A204.1 (cell line): ENCODE measurements at regions not wholly inside any gene's neighbourhood (a gene's known extent, or its start where the extent isn't known, plus 50 kb on each side); places are given as distances from the start of the nearest gene placed in this dataset.
"Not testable (repeated sequence)": the region's sequence is repeated elsewhere in the genome, so short reads cannot be mapped to it uniquely, and the experiment has no call there.

Experiments
- FAIRE-seq: peaks from 2 replicates; lab custom pipeline; 2012; peaks lifted over from hg19 to GRCh38; lab: Jason Lieb, UNC

DNA sequence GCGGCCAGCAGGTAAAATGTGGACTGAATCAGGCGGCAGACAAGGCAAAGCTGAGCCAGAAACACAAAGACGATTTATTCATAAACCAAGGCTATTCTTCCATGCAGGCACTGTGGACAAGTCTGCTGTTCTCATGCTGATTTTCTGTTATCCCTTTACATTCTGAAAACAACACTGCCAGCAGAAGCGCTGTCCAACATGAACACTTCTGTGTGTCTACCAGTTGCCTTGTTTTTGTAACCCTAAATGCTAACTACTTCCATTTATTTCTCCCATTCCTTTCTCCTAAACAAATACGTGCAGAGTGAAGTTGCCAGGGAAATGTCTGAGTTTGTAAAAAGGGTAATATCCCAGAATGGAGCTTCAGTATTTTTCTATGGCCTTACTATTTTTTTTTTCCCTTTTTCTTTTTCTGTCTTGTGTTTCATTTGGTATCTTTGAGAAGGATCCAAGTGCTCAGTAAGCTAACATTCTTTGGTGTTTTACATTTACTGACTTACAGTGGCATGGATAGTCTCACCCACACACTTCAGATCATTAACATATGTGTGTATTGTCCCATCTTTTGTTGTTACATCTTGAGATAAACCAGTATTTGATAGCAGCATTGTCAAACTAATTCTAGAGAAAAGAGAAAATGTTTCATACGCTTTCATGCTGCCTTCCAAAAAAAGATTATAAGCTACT is 1308.9 kb upstream of the MAP3K7 start:
- FAIRE-seq = no peak

DNA sequence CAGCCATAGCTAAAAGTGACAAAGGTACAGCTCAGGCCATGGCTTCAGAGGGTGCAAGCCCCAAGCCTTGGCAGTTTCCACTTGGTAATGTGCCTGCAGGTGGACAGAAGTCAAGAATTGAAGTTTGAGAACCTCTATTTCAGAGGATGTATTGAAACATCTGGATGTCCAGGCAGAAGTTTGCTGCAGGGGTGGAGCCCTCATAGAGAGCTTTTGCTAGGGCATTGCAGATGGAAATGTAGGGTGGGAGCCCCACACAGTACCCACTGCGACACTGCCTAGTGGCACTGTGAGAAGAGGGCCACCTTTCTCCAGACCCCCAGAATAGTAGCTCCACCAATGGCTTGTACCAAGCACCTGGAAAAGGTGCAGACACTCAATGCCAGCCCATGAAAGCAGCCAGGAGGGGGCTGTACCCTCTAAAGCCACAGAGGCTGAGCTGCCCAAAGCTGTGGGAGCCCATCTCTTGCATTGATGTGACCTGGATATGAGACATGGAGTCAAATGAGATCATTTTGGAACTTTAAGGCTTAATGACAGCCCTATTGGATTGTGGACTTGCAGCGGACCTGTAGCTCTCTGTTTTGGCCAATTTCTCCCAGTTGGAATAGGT is 1299.4 kb upstream of the MAP3K7 start:
- no peak for FAIRE-seq

DNA sequence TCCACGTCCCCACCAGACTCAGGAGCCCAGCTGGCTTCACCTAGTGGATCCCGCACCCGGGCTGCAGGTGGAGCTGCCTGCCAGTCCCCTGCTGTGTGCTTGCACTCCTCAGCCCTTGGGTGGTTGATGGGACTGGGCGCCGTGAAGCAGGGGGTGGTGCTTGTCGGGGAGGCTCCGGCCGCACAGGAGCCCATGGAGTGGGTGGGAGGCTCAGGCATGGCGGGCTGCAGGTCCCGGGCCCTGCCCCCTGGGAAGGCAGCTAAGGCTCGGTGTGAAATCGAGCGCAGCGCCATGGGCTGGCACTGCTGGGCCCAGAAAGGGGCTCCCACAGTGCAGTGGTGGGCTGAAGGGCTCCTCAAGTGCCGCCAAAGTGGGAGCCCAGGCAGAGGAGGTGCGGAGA is 1294.9 kb upstream of the MAP3K7 start:
- FAIRE-seq = not testable (repeated sequence)

DNA sequence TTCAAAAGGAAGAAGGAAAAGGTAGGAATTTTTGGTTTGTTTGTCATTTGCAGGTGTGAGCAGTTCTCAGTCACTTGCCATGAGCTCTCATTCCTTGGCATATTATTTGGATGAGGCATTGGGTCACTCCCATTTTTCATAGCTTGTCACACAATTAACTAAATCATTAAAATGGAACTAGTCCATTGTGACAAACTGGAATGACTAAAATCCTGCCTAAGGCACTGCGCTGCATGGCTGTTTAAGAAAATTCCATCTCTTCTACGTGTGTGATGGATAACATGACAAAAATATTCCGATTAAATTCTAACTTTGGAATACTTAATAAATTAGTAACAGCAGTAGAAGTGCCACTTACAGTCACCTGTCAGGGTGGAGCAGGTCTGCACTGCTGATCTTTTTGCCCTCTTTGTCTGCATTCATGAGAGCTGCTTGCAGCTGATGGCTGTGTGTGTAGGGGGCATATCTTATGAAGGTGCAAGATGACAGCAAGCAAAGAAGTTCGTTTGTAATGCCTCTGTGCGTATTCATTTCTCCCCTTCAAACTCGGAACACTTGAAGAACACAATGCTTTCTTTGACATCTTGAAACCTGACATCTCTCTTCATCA is 1292.6 kb upstream of the MAP3K7 start:
- FAIRE-seq = no peak

DNA sequence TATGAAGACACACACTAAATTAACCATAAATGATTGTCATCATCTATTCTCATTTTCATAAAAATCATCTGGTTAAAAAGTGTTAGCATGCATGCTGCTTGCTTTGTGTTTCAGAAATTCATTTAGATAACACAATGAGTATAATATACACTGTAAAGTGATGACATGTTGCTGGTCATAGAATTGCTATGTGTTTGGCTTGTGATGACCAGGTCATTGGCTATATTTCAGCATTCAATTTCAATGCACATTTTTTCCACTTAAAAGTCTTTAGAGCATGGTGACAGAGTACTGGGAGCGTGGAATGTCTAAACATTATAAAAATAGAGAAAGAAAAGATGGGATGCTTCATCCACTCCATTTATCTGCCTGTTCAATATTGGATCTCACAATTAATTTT is 1291.1 kb upstream of the MAP3K7 start:
- no peak for FAIRE-seq

DNA sequence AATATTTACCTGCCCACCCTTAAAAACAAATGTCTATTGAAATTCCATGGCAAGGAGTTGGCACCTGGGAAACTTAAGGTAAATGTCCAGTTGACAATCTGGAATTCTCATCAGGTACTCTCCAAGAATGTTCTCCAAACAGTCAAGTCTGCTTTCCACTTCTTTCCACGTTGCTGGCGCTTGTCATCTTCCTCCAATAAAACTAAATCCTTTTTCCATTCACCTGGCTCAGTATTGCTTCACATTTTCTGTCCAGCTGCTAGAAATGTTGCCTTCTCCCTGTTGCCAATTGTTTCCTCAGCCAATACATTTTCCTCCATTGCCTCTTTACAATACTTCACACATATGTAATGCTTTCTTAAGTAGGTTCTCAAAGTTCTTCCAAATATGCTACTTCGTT is 1288.1 kb upstream of the MAP3K7 start:
- no peak for FAIRE-seq

DNA sequence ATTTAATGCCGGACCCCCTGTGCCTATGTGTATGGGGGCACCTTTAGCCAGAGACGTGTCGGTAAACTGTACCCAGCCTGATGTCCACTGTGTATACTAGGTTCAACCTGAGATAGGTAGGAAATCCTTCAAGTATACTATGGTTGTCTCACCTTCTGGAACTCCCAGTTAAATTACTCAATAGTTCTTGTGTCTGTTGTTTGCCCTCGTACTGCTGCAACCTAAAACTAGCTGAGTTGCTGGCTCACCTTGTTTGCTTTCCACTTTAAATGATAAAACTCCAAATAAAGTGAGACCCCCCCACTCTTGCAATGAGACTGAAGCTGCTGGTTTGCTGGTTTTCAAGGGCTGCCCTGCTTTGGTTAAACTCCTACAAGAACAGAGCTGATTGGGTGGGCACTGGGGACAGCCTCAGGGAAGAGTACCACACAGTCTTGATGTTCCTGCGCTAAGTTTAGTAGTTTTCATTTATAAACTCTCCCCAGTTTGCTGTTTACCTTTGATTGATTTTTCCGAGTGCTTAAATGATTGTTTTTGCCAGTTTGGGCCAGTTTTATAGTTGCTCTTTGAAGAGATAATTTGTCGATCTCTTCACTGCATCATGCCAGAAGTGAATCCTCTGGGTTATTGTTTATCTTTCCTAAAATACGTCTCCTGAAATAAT is 1281.8 kb upstream of the MAP3K7 start:
- FAIRE-seq = no peak

DNA sequence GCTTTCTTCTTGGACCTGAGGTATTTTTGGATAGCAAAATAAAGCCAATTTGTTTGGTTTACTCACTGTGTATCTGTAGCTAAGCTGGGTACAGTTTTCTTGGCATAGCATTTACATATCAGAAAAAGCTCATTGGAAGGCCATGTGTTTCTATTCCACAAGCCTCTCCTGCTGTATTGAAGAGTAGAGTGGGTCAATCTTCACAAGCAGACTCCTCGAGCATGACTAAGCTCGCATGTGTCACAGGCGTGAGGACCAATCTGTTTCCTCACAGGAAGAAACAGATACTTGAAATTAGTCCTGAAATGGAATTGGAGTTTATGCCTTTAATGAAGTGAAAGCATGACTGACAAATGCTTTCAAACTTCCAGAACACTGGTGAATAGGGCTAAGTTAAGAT is 1279.0 kb upstream of the MAP3K7 start:
- FAIRE-seq = no peak

DNA sequence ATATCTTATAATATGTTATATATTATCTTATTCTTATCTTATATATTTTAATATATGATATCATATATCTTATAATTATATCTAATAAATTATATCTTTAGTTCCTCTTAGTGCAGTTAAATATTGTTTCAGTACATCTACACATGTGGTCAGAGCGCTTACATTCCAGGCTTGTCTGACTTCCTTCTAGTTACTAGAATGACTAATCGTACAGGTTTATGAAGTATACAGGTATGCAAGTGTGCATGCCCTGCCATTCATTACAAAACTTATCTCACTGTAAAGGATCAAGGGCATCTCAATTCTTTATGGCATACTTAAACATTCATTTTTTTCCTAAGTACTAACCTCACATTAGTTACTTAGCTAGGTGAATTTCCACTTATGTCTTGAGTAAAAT is 1278.0 kb upstream of the MAP3K7 start:
- no peak for FAIRE-seq

DNA sequence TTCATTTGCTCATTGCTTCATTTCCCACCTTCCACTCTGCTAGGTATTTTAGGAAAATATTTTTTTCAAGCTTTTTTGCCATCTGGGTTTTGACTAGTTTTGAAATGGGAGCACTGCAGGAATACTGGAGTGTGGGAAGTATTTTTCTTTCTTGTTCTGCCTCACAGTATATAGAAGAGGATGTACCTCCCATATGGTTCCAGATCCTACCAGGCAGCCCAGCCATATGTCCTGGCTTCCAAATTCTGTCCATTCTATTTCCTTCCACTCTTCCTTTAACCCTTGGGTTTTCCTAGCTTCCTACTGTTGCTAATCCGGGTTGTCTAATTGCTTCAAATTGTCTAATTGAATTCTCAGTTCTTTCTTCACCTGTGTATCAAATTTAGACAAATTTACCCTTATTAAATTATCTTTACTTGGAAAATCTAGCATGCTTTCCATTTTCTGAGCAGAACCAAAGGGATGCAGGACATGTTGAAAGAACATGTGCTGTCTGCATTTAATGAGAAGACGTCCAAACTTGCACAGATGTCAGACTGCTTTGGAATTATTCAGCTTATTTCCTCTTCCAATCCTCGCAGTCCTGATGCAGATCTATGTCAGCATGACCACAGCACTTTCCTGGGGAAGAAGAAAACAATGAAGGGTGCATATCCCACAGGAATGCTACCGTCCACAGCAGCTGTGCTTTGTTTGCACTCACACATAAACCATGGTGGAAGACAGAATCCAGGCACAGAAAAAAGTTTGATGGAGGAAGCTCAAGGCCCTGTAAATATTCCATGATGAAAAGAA is 1273.9 kb upstream of the MAP3K7 start:
- FAIRE-seq = no peak

DNA sequence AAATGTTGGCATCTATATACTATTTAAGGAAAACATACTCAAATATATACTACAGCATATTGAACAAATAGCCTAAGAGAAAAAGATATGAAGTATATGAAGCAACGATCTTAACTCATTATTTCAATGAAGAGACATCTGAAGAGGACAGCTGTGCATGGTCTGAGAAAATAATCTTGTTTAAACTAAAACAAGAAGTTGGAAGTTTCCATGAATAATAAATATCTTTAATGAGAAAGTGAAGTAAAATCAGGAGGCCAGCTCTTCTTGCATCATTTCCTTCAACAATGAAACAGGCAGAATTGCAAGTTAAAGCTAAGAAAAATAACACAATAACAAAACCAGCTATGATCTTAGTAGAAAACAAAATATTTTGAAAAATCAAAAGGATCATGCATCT is 1265.4 kb upstream of the MAP3K7 start:
- no peak for FAIRE-seq

DNA sequence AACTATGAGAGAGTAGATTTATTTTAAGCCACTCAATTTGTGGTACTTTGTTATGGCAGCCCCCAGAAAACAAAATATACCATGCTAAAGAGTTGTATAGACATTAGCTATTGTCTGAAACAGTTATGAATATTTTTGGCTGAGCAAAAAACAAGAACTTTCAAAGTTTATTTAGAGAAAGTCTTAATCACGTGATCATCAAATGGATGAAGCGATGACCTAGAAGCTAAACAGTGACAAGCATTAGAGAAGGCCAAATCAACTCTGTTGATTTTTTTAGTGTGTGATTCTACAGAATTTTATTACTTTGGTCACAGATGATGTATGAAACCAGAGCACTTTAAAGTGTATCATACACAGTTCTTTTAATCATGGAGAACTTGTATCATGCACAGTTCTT is 1247.9 kb upstream of the MAP3K7 start:
- FAIRE-seq = no peak

DNA sequence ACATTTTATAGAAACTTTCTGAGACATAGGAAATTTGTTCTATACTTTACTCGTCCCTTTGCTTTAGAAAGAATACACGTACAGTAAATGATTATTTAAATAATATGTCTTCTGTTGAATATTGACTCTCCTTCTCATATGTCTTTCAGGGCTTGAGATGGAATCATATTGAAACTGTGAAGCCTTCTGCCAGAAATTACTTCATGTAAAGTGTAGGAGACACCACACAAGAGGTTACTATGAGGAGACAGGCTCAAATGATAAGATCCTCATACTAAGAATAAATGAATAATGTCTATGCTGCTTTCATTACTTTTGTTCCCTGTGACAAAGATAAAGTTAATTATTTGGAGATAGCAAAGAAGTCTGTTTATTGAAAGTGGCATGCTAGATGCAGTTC is 1240.3 kb upstream of the MAP3K7 start:
- no peak for FAIRE-seq

DNA sequence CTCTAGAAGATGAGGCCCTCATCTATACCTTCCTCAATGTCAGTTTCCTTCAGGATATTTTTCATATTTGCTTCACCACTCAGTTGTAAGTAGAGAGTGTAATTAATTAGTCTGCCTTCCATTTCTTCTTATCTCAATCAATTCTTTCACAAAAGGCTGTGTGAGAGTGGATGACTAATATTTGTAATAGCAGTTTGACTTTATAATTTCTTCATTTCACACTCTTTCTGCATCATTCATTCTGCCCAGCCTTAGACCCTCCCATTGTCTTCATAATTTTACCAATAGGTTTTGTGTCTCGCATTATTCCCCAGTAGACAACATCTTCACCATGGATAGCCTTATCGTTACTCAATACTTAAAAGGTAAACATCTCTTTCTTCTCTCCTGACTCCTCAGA is 1239.3 kb upstream of the MAP3K7 start:
- FAIRE-seq = no peak

DNA sequence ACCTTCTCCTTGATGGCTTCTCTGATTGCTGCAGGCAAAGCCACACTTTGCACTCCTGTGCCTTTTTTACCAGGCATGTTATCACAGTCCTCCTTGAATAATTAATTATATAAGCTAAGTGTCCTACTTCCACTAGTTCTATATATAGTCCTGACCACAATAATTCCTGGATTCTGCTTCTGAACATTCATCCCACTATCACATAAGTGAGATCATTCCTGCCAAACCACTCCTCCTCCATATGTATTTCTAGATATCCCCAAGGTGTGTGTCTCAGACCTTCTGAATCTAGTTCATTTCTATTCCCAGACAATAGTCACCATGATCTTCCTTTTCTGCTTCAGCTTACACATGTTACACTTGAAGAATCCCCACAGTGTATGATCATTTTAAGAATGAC is 1237.5 kb upstream of the MAP3K7 start:
- FAIRE-seq = no peak

DNA sequence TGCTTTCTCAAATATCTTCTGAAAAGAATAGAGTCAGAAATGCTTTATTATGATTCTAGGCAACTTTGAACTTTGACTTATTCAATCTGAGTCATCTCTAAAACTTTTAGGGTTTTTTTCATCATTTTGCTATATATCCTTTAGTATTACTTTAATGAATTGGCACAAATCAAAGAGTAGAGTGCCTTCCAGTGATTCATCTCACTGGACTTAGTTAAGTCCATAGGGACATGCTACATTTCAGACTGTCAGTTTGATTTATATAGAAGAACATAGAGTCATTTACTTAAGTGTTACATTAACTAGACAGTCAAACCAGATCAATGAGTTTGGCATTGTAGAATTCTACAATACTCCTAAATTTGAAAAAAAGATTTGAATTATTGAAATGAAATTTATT is 1235.7 kb upstream of the MAP3K7 start:
- FAIRE-seq = peak; percentile 32

DNA sequence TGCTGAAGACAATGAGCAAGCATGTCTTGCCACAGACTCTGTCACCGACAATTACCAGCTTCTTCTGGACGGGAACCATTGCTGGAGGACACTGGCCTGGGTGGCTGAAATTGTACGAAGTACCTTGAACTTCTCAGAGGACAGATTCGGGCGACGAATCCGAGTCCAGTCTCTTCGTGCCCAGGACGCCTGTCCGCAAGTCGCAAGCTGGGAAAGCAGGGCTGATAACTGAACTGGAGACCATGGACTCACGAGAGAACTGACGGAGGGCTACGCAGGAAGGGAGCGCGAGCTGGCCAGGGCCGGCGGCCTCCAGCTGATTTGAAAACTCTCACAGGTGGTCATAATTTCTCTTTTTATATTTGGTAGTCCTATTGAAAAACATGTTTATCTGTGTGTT is 1229.5 kb upstream of the MAP3K7 start:
- FAIRE-seq = no peak

DNA sequence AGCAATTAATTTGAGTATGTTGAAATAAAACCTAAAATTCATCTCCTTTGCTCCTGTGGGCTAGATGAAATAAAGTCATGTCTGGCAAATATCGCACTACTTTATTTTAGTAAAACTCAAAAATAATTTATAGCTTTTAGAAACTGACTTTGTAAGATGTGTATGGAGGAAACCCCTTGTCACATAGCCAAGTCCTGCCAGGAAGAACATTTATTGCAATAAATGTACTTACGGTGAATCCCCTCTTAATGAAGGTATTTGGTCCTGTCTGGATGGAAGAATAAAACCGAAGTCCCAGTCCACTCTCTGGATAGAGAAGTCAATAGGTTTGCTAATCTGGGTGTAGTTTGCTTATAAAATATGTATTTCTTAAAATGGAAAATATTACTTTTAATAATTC is 1226.8 kb upstream of the MAP3K7 start:
- FAIRE-seq = no peak

DNA sequence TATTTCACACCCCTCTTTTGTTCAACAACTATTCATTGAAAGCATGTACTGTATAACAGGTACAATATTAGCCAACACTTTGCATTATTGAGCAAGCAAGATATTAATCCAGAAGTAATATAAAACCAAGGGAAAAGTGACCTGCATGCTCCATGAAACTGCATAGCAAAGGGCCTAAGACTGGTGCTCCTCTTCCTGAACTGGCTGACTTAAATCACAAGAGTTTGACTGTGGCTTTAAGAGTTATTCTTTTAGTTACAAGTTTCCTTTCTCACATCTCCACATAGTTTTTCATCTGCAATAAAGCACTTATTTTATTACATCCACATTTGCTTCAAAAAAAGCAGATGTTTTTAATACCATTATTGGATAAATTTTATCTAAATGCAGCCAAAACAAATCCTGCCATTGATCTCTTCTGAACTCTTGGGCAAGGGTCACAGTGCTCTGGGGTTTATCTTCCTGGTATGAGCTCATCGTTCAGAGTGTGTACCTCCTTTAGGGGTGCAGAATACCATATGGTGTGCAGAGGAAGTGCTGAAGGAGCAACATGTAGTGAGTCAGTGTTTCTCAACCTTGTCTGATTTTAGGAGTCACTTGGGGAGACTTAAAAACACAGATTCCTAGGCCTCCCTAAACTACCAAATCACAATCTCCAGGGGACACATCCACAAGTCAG is 1225.9 kb upstream of the MAP3K7 start:
- FAIRE-seq = no peak

DNA sequence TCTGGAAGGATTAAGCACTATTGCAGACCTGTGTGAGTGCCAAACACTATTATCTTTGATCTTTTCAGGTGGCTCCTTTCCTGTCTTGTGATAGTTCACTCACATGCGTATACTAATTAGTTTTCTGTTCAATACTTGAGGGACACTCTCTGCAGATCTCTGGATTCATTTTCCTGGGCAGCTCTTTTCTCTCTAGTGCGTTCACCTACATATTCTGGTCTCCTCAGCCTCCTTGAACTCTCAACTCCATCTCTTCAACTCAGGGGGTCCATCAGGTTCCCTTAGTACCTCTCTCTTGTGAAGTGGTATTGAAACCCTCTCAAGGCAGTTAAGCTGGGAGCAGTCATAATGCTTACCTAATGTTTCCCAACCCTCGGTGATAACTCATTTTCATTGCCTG is 1218.1 kb upstream of the MAP3K7 start:
- FAIRE-seq = no peak

DNA sequence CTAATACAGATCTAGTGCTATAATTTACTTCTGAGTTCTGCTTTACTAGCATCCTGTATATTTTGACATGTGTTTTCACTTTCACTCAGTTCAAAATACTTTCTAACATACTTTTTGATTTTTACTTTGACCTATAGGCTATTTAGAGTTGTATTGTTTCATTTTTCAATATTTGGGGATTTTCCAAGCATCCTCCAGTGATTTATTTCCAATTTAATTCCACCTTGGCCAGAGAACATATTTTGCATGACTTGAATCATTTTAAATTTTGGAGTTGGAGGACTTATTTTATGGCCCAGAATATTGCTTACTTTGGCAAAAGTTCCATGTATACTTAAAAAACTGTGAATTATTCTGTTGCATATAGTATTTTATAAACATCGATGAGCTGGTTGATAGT is 1215.6 kb upstream of the MAP3K7 start:
- FAIRE-seq = no peak

DNA sequence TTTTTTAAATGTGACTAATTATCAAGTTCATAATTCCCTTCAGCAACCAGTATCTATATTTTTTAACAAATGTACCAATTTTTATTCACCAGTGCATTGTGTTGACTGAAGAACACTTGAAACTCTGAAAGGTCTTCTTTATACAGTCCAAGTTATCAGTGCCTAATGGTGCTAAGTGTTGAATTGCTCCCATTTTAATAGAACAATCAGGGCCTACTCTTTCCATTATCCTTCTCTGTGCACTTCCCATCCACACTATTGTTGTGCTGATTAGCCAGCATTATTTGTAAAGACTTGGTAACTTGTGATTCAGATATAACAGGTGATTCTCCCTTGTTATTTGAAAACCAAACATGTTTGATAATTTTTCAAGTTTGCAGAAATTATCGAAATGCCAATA is 1209.7 kb upstream of the MAP3K7 start:
- FAIRE-seq = no peak
